Vagina (tissue), 2 donors: ENCODE measurements at regions not wholly inside any gene's neighbourhood (a gene's known extent, or its start where the extent isn't known, plus 50 kb on each side); places are given as distances from the start of the nearest gene placed in this dataset.

Experiments
- DNase-seq, 2 donors: peaks; one replicate each; pipeline ENCODE4 v3.0.0-alpha.2; 2017; ENCODE audit errors: extremely low spot score in 2 of 2
- H3K27ac ChIP-seq: fragments of 200-600 bp; sonication (generic); one replicate; pipeline ENCODE4 v1.5.1; 2019
- H3K27me3 ChIP-seq: fragments of 200-600 bp; sonication (generic); one replicate; pipeline ENCODE4 v1.5.1; 2019
- H3K36me3 ChIP-seq, 2 donors: fragments of 200-600 bp; sonication (generic); one replicate each; pipeline ENCODE4 v1.5.1; 2017 to 2019
- H3K4me1 ChIP-seq: fragments of 200-600 bp; sonication (generic); one replicate; pipeline ENCODE4 v1.5.1; 2019
- H3K4me3 ChIP-seq, 2 donors: fragments of 200-600 bp; sonication (generic); 1 replicate in 1 of 2; 2 replicates in 1 of 2; pipeline ENCODE4 v1.5.1; 2016 to 2019
- H3K9me3 ChIP-seq: fragments of 200-600 bp; sonication (generic); one replicate; pipeline ENCODE4 v1.5.1; 2019
- POLR2A ChIP-seq, 2 donors: fragments of 450-650 bp; IDR thresholded peaks; one replicate each; pipeline ENCODE4 v1.6.1; 2017; ENCODE audit warnings: antibody characterized with exemption in 2 of 2, mild to moderate bottlenecking in 2 of 2, moderate library complexity in 2 of 2
- POLR2AphosphoS5 ChIP-seq, 2 donors: sonication (generic); formaldehyde crosslinking; IDR thresholded peaks; one replicate each; pipeline ENCODE4 v1.9.0; 2017; ENCODE audit warnings: antibody characterized with exemption in 2 of 2, mild to moderate bottlenecking in 2 of 2, low read depth in 1 of 2; ENCODE audit not compliant: insufficient read depth in 1 of 2
- intact Hi-C: fragments of 100-400 bp; cut with DNase I; formaldehyde crosslinking; loops from one replicate; pipeline ENCODE4 v1.15.1; 2023
- TF ChIP-seq, protein P1 (sequence below), 3 experiments: fragments of 450-650 bp in 2 of 3; fragments of 200-600 bp in 1 of 3; sonication (generic) in 1 of 3; IDR thresholded peaks; one replicate each; pipeline ENCODE4 v1.5.1; 2017 to 2019; ENCODE audit warnings: antibody characterized with exemption in 3 of 3, mild to moderate bottlenecking in 2 of 3, moderate library complexity in 2 of 3

DNA sequence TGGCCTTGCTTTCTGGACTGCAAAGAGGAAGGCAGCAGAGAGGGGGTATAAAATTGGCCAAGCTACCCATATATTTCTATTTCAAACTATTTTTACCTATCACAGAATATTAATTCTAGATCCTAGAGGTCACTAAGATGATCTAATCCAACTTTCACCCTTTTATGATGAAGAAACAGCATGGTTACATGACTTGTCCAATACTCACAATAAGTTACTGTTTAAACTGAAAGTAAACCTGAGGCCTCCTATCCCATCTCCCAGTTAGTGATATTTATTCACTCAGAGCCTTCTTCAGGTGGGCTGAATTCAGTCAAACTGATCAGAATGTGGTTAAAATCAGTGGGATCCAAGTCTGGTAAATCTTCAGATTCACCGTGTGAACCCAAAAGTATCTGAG is 1345.1 kb downstream of the XPNPEP1 start:
- intact Hi-C loops: no loop called here
- H3K27ac ChIP-seq: no peak overlapping the region
- no peak overlapping the region for H3K4me3 ChIP-seq
- DNase-seq: no peak
- H3K27me3 ChIP-seq: no peaks in the 10 kb centered on the region
- H3K36me3 ChIP-seq: no peaks in the 10 kb centered on the region
- TF ChIP-seq POLR2AphosphoS5 (IDR thresholded peaks at IDR 0.05; ENCODE audit: insufficient read depth in 1 of 2, low read depth in 1 of 2): no peak
- no peak for TF ChIP-seq POLR2A (IDR thresholded peaks at IDR 0.05)
- TF ChIP-seq, protein P1, sequence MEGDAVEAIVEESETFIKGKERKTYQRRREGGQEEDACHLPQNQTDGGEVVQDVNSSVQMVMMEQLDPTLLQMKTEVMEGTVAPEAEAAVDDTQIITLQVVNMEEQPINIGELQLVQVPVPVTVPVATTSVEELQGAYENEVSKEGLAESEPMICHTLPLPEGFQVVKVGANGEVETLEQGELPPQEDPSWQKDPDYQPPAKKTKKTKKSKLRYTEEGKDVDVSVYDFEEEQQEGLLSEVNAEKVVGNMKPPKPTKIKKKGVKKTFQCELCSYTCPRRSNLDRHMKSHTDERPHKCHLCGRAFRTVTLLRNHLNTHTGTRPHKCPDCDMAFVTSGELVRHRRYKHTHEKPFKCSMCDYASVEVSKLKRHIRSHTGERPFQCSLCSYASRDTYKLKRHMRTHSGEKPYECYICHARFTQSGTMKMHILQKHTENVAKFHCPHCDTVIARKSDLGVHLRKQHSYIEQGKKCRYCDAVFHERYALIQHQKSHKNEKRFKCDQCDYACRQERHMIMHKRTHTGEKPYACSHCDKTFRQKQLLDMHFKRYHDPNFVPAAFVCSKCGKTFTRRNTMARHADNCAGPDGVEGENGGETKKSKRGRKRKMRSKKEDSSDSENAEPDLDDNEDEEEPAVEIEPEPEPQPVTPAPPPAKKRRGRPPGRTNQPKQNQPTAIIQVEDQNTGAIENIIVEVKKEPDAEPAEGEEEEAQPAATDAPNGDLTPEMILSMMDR (IDR thresholded peaks at IDR 0.05): no peak
- H3K4me1 ChIP-seq: no peaks in the 10 kb centered on the region
- H3K9me3 ChIP-seq: no peaks in the 10 kb centered on the region

- Histone ChIP-seq H3K9me3 (no peaks in the 10 kb centered on the region), H3K27me3 (no peaks in the 10 kb centered on the region), H3K4me3 (no peak overlapping the region), H3K36me3 (no peaks in the 10 kb centered on the region), H3K4me1 (no peaks in the 10 kb centered on the region), H3K27ac (no peak overlapping the region)
- DNase-seq: no peak
- intact Hi-C loops: no loop called here
- TF ChIP-seq POLR2AphosphoS5 (IDR thresholded peaks at IDR 0.05; ENCODE audit: insufficient read depth in 1 of 2, low read depth in 1 of 2): no peak
- no peak for TF ChIP-seq POLR2A (IDR thresholded peaks at IDR 0.05)
- TF ChIP-seq, protein P1 (IDR thresholded peaks at IDR 0.05): no peak
Observed at GRCh38 chr10:108574233-108574632, 1349.1 kb downstream of the XPNPEP1 start.

DNA sequence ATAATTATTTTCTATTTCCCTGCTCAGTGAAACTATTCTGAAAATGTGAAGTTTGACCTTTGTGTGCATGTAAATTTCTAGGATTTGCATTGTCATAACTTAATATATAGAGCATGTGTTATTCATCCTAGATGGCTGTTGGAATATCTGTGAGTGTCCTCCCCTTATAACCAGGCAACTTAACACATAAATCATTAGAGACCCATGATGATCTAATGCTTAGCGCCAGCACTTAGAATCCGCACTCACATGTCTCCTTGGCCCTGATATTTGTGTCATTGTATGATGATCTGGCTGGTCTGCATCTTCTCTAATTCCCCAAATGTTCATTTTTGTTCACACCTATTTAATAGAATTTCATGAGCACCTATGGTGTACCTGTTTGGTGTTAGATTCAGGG is 1354.5 kb downstream of the XPNPEP1 start:
- H3K36me3 ChIP-seq: no peaks in the 10 kb centered on the region
- no peak overlapping the region for H3K4me3 ChIP-seq
- TF ChIP-seq POLR2A (IDR thresholded peaks at IDR 0.05): no peak
- TF ChIP-seq, protein P1 (IDR thresholded peaks at IDR 0.05): no peak
- TF ChIP-seq POLR2AphosphoS5 (IDR thresholded peaks at IDR 0.05; ENCODE audit: insufficient read depth in 1 of 2, low read depth in 1 of 2): no peak
- no peak for DNase-seq
- H3K9me3 ChIP-seq: no peaks in the 10 kb centered on the region
- H3K27ac ChIP-seq: no peak overlapping the region
- intact Hi-C loops: no loop called here
- H3K27me3 ChIP-seq: no peaks in the 10 kb centered on the region
- H3K4me1 ChIP-seq: no peaks in the 10 kb centered on the region

- Histone ChIP-seq H3K36me3 (no peaks in the 10 kb centered on the region), H3K4me3 (no peak overlapping the region), H3K4me1 (no peaks in the 10 kb centered on the region), H3K9me3 (no peaks in the 10 kb centered on the region), H3K27ac (no peak overlapping the region), H3K27me3 (no peaks in the 10 kb centered on the region)
- no peak for DNase-seq
- TF ChIP-seq POLR2AphosphoS5 (IDR thresholded peaks at IDR 0.05; ENCODE audit: insufficient read depth in 1 of 2, low read depth in 1 of 2) (no peak), POLR2A (IDR thresholded peaks at IDR 0.05) (no peak)
- TF ChIP-seq, protein P1 (IDR thresholded peaks at IDR 0.05): no peak
- intact Hi-C loops: no loop called here
Observed at GRCh38 chr10:108567899-108568752, 1355.2 kb downstream of the XPNPEP1 start.
